Activated T-helper 2 cell treated with anti-CD3 and anti-CD28 coated beads, Interferon-gamma antibody, Interleukin-2, Interleukin-4, amounts not matched to agents 10 μg/mL and 5 μg/mL and 100 μg/mL, durations not matched to agents 14 hours and 24 hours and 36 hours (primary cell): ENCODE measurements at regions not wholly inside any gene's neighbourhood (a gene's known extent, or its start where the extent isn't known, plus 50 kb on each side); places are given as distances from the start of the nearest gene placed in this dataset.

Source experiments
- DNase-seq: peaks from one replicate; pipeline ENCODE4 v3.0.0; 2021; ENCODE audit warnings: low spot score
- H3K27ac Mint-ChIP-seq: one replicate; pipeline ENCODE4 v1.8.0; 2021; ENCODE audit warnings: mixed read lengths
- H3K27me3 Mint-ChIP-seq: one replicate; pipeline ENCODE4 v1.8.0; 2021; ENCODE audit warnings: low read depth, mixed read lengths
- H3K36me3 Mint-ChIP-seq: one replicate; pipeline ENCODE4 v1.8.0; 2021; ENCODE audit warnings: low read depth, mixed read lengths
- H3K4me1 Mint-ChIP-seq: one replicate; pipeline ENCODE4 v1.8.0; 2021; ENCODE audit warnings: low read depth, mixed read lengths
- H3K4me3 Mint-ChIP-seq: one replicate; pipeline ENCODE4 v1.8.0; 2021; ENCODE audit warnings: low read depth, mild to moderate bottlenecking, moderate library complexity, mixed read lengths
- H3K9me3 Mint-ChIP-seq: one replicate; pipeline ENCODE4 v1.8.0; 2021; ENCODE audit warnings: mixed read lengths
- intact Hi-C: fragments of 100-400 bp; cut with micrococcal nuclease; formaldehyde crosslinking; loops from one replicate; pipeline ENCODE4 v1.15.1; 2023

DNA sequence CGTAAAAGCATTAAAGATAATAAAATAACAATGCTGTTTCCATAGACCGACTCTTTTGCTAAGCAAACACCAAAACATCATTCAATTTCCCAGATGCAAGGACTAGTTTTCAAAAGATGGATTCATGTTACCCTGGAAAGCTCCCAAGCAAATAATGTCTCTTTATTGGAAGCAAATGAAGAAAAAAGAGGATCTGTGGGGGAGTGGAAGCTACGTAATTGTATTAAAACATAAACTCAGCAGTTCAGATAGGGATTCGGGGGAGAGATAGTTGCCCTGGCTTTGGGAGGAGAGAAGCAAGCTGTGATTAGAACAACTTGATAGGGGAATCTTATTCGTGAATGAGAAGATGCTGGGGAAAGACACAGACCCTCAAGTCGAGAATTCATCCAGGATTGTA is 491.0 kb upstream of the CLINT1 start:
- H3K36me3 Mint-ChIP-seq = no peaks in the 10 kb centered on the region
- H3K9me3 Mint-ChIP-seq = peaks cover 4% of the 10 kb centered on the region
- no peaks in the 10 kb centered on the region for H3K27me3 Mint-ChIP-seq
- intact Hi-C loops = no loop called here
- DNase-seq = no peak
- H3K4me1 Mint-ChIP-seq = no peaks in the 10 kb centered on the region
- H3K4me3 Mint-ChIP-seq = no peak overlapping the region
- no peak overlapping the region for H3K27ac Mint-ChIP-seq

DNA sequence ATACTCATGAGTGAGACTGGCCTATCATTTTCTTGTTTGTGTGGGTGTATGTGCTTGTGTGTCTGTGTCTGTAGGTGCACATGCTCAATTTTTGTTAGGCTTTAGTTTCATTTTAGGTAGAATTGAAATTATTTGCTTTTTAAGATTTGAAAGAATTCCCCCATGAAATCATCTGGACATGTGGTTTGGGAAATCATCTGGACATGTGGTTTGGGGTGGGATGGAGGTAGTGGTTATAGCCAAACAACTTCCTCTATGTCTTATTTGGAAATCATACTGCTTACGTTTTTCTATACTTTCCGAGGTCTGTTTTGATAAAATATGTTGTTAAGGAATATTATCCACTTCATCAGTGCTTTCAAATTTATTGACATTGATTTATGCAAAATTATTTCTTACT is 485.4 kb upstream of the CLINT1 start:
- no peaks in the 10 kb centered on the region for H3K4me1 Mint-ChIP-seq
- H3K4me3 Mint-ChIP-seq = no peak overlapping the region
- H3K9me3 Mint-ChIP-seq = no peaks in the 10 kb centered on the region
- DNase-seq = no peak
- no peak overlapping the region for H3K27ac Mint-ChIP-seq
- no peaks in the 10 kb centered on the region for H3K36me3 Mint-ChIP-seq
- intact Hi-C loops = no loop called here
- H3K27me3 Mint-ChIP-seq = no peaks in the 10 kb centered on the region

DNA sequence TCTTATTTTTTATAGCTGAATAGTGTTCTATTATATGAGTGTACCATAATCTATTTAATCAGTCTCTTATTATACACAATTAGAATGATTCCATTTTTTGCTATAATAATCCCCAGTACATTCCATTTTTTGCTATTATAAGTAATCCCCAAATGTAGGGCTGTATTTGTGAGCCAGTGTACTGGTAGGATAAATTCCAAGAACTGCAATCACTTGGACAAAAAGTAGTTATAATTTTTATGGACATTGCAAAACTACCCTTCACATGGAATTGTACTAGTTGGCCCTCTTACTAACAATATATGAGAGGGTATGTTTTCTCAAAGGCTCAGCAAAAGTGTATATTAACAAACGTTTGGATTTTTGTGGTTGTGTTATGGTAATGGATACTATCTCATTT is 481.7 kb upstream of the CLINT1 start:
- H3K27me3 Mint-ChIP-seq = no peaks in the 10 kb centered on the region
- intact Hi-C loops = no loop called here
- no peak overlapping the region for H3K27ac Mint-ChIP-seq
- DNase-seq = no peak
- no peaks in the 10 kb centered on the region for H3K36me3 Mint-ChIP-seq
- no peak overlapping the region for H3K4me3 Mint-ChIP-seq
- no peaks in the 10 kb centered on the region for H3K9me3 Mint-ChIP-seq
- H3K4me1 Mint-ChIP-seq = no peaks in the 10 kb centered on the region

DNA sequence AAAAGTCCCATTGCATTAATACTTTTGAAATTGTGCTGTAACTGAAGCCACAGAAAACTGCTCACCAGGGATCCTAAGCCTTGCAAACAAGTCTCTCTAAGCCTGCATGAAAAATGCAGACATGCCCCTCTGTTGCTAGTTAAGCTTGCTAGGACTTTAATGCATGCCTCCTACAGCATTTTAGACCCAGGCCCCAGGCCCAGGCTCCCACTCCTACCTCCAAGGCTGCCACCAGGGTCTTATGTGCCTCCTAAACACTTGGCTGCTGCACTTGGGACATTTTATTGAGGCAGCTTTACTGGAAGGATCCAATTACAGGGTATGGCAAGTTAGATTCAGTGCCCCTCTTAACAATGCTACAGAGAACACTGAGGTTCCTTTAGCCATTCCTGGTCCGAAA is 467.3 kb upstream of the CLINT1 start:
- no peaks in the 10 kb centered on the region for H3K36me3 Mint-ChIP-seq
- no peak for DNase-seq
- no peak overlapping the region for H3K27ac Mint-ChIP-seq
- intact Hi-C loops = no loop called here
- no peaks in the 10 kb centered on the region for H3K4me1 Mint-ChIP-seq
- H3K4me3 Mint-ChIP-seq = no peak overlapping the region
- peaks cover 11% of the 10 kb centered on the region for H3K9me3 Mint-ChIP-seq
- no peaks in the 10 kb centered on the region for H3K27me3 Mint-ChIP-seq

DNA sequence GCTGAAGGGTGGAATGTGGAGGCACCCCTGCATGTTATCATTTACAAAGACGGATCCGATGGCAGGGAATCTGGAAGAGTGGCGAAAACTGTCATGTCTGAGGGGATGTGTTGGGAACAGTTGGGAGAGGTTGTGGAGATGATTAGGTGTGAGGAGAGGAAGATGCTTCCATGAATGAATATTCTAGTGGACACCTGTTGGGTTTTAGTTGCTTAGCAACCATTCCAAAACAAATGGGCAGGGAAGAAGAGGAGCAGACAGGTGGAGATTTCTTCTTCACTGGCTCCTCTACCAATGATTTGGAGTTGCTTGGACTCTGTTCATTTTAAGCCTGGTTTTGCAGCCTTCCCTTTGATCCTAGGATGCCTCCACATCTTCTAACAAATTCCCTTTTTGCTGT is 465.3 kb upstream of the CLINT1 start:
- H3K27me3 Mint-ChIP-seq = no peaks in the 10 kb centered on the region
- no peak overlapping the region for H3K27ac Mint-ChIP-seq
- no peaks in the 10 kb centered on the region for H3K36me3 Mint-ChIP-seq
- intact Hi-C loops = no loop called here
- H3K4me3 Mint-ChIP-seq = no peak overlapping the region
- peaks cover 2% of the 10 kb centered on the region for H3K9me3 Mint-ChIP-seq
- no peak for DNase-seq
- H3K4me1 Mint-ChIP-seq = no peaks in the 10 kb centered on the region

DNA sequence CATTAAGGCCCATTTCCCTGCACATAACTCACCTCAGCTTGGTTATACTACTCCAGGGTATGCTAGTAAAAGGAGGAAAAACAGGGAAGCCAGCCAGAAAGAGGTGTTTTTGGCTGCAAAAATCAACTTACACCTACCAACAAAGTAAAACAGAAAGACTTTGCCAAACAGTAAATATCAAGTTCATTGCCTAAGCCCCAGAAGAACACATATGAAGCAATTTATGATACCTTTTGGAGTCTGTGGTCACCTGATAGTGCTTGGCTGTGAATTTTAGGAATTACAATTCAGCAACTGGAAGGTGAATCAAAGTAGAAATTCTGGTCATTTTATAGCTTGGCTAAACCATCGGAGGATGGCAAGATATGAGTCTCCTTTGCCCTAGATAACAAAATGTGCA is 463.7 kb upstream of the CLINT1 start:
- intact Hi-C loops = no loop called here
- no peak for DNase-seq
- no peak overlapping the region for H3K27ac Mint-ChIP-seq
- no peaks in the 10 kb centered on the region for H3K36me3 Mint-ChIP-seq
- no peaks in the 10 kb centered on the region for H3K4me1 Mint-ChIP-seq
- H3K9me3 Mint-ChIP-seq = no peaks in the 10 kb centered on the region
- H3K4me3 Mint-ChIP-seq = no peak overlapping the region
- H3K27me3 Mint-ChIP-seq = no peaks in the 10 kb centered on the region

DNA sequence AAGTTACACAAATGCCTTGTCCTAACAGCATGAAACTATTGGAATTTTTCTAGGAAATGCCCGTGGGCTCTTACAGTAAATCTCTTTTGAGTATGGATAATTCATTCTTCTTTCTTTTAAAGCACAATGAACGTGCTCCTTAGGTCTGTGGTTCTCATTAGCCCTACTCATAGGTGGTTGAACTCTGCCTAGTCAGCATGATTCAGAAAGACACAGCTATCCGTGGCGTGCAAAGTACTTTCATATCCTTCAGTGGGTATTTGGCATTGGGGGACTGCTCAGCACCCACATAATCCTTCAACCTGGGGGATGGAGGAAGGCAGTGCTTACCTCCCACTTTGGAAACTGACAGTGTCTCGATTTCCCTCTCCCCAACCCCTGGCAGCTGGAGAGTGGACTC is 462.0 kb upstream of the CLINT1 start:
- no peak for DNase-seq
- Mint-ChIP-seq H3K27ac (no peak overlapping the region), H3K27me3 (no peaks in the 10 kb centered on the region), H3K4me3 (no peak overlapping the region), H3K9me3 (no peaks in the 10 kb centered on the region), H3K4me1 (no peaks in the 10 kb centered on the region), H3K36me3 (no peaks in the 10 kb centered on the region)
- intact Hi-C loops = no loop called here

DNA sequence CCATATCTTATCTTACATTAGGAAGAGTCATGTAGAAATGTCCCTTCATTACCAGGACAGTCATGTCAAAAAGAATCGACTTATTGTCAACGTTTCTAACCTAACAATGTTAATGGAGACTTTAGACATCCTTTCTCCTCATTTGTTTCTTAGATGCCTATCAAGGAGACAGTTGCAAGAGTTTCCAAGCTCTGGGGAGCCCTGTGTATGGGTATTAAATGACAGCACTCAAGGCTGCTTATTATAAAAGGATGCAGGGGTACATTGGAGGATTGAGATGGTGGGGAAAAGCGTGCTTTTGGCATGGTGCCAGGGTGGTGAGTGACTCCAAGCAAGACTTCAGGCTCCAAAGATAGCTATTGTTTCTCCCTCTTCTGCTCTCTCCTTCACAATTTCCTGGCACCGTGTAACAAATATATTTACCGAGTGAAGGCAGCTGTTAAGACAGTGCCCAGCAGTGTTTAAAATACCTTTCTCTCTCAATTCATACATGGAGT is 461.3 kb upstream of the CLINT1 start:
- no peak overlapping the region for H3K4me3 Mint-ChIP-seq
- no peaks in the 10 kb centered on the region for H3K4me1 Mint-ChIP-seq
- DNase-seq = no peak
- intact Hi-C loops = no loop called here
- no peaks in the 10 kb centered on the region for H3K36me3 Mint-ChIP-seq
- H3K27me3 Mint-ChIP-seq = no peaks in the 10 kb centered on the region
- H3K9me3 Mint-ChIP-seq = no peaks in the 10 kb centered on the region
- H3K27ac Mint-ChIP-seq = no peak overlapping the region

DNA sequence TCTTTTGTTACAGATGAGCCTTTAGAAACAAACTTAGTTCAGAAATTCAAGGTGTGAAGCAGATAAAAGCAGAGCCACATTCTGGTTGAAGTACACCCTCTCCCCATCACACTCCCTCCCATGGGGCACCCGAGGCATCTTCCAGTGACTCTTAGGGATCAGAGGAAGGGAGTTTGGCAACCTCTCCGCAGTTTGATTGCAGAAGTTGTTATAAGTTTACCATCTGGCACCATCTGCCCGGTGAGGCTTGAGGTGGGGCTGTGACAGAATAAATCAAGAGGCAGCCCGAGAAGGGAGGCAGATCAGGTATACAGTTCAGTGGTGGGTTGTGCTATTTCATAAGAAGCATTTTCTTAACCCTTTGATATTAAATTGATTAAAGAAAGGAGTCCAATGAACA is 458.6 kb upstream of the CLINT1 start:
- Mint-ChIP-seq H3K27me3 (no peaks in the 10 kb centered on the region), H3K9me3 (no peaks in the 10 kb centered on the region), H3K27ac (no peak overlapping the region), H3K4me3 (no peak overlapping the region), H3K36me3 (no peaks in the 10 kb centered on the region), H3K4me1 (no peaks in the 10 kb centered on the region)
- no peak for DNase-seq
- intact Hi-C loops = no loop called here

DNA sequence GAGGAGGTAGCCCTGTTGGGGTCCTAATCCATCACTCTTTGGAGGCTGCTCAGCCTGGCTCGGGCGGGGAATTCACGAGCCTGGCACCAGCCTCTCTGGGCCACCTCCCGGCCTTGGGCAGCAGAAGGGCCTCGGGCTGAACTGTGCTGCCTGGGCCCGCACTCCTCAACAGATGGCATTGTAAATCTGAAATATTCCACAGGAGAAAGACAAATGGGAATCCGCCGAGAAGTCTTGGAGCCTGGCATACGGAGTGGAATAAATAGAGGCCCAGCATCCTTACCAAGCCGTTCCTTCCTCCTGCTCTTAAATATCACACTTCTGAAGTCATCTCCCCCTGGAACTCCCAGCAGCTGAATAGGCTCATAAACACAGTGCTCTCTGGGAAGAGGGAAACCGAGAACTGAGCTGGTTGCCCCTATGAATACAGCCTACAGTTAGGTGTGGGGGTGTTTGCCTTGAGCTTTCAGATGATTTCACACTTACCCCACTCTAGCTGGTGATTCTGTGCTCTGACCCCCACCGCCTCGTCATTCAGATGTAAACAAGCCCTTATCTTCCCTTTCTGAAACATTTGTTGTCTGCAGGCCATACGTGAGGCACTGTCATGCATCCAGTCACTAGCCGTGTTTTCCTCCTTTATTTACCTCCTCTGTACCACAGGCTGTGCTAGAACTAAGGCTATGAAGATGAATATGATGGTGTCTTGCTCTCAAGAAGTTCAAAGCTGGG is 455.0 kb upstream of the CLINT1 start:
- no peak for DNase-seq
- intact Hi-C loops = no loop called here
- Mint-ChIP-seq H3K27me3 (no peaks in the 10 kb centered on the region), H3K4me3 (no peak overlapping the region), H3K4me1 (no peaks in the 10 kb centered on the region), H3K36me3 (no peaks in the 10 kb centered on the region), H3K9me3 (no peaks in the 10 kb centered on the region), H3K27ac (no peak overlapping the region)

DNA sequence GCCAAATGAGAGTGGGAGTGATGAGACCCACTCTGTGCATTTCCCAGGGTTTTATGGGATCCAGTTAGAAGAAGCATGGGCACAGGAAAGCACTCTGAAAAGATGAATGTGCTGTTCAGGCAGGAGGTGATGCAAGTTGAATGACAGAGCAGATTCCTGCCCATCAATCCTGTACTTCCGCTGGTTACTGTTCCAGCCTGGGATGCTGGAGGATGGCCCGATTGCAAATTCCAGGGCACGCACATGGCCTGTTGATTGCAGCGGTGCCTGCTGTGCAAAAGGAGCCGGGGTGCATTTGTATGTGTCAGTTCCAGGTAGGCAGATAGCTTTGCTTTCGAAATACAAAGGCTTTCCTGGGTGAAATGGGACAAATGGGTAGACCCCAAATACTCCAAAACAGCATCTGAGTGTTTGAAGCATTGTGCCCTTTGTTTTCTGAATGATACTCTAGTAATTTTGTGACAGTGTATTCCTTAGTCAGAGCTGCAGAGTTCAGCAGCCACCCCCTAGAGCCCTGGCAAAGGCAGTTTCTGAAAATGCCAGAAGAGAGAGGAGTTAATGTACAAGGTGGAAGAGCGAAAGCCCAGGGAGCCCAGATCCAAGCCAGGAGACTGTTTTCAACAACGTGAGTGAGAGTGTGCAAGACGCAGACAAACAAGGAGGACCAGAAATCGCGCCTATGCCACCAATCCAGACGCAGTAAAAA is 454.2 kb upstream of the CLINT1 start:
- Mint-ChIP-seq H3K36me3 (no peaks in the 10 kb centered on the region), H3K4me3 (no peak overlapping the region), H3K4me1 (no peaks in the 10 kb centered on the region), H3K9me3 (no peaks in the 10 kb centered on the region), H3K27me3 (no peaks in the 10 kb centered on the region), H3K27ac (no peak overlapping the region)
- intact Hi-C loops = no loop called here
- DNase-seq = no peak

DNA sequence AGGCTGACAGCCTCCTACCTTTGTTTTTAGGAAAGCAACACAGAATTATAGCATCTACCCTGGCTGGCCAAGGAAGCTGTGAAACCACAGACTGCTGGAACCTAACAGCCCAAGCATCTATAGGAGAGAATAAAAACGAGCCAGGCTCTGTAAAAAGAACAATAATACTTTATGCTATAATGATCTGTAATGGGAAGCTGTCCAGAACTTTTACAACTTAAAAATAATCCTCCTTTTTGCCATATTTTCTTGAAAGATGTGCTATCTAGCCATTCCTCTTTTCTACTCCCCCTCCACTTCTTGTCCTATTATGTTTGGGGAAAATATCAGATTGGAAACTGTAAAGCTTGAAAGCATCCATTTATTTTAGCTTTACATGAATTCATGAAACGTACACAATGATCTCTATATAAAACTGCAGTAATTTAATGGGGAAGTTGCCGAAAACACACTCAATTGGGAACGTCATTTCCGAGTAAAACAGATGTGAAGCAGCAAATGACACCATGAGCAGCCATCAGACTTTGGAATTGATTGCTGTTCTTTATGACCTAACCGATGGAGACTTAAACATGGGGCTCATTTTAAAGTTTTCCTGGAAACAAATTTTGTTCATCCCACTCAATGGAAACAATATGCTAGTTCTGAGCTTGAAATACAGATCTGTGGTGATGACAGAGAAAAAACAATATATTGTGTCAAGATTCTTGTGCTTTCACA is 450.3 kb upstream of the CLINT1 start:
- intact Hi-C loops = no loop called here
- no peak overlapping the region for H3K4me3 Mint-ChIP-seq
- DNase-seq = no peak
- no peaks in the 10 kb centered on the region for H3K9me3 Mint-ChIP-seq
- no peak overlapping the region for H3K27ac Mint-ChIP-seq
- no peaks in the 10 kb centered on the region for H3K36me3 Mint-ChIP-seq
- no peaks in the 10 kb centered on the region for H3K4me1 Mint-ChIP-seq
- H3K27me3 Mint-ChIP-seq = no peaks in the 10 kb centered on the region

DNA sequence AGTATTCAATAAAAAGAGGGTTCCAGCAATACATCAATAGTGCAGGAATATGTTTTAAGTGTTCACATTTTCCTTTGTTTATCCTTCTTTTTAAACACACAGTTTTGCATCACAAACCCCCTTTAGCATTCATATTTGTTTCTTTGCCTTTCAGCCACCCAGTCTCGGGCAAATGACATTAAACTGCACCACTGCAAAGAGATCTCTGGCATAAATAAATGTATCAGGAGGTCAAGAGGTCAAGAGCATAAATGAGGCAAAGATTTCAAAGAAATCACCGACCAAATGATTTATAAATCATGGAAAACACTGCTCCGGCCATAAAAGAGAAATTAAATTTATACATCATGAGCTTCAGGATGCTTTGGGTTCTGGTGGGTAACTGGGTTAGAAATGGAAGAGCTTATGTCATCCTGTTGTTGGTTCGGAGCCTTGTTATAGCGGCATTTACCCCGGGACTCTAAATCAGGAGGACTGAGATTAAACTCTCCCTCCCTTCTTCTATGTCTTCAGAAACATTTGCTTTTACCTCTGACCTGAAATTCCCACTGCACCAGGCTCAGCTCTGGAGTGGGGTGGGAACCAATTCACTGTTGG is 449.6 kb upstream of the CLINT1 start:
- no peak for DNase-seq
- Mint-ChIP-seq H3K36me3 (no peaks in the 10 kb centered on the region), H3K27me3 (no peaks in the 10 kb centered on the region), H3K4me1 (no peaks in the 10 kb centered on the region), H3K27ac (no peak overlapping the region), H3K9me3 (no peaks in the 10 kb centered on the region), H3K4me3 (no peak overlapping the region)
- intact Hi-C loops = no loop called here
